ENCODE measurements at regions not wholly inside any gene's neighbourhood (a gene's known extent, or its start where the extent isn't known, plus 50 kb on each side); places are given as distances from the start of the nearest gene placed in this dataset.

- DNase-seq (ENCODE audit: low spot score) = no peak
Observed at GRCh38 chr12:91811481-91812287, 334.0 kb downstream of the BTG1 start.

- DNase-seq (ENCODE audit: low spot score) = no peak
Observed at GRCh38 chr12:91810531-91811451, 334.9 kb downstream of the BTG1 start.

GRCh38 chr12:91810077-91810476, 335.6 kb downstream of the BTG1 start:
- no peak for DNase-seq (ENCODE audit: low spot score)

- no peak for DNase-seq (ENCODE audit: low spot score)
Observed at GRCh38 chr12:91805031-91805430, 340.6 kb downstream of the BTG1 start.

GRCh38 chr12:91804533-91804932, 341.1 kb downstream of the BTG1 start:
- DNase-seq (ENCODE audit: low spot score) = no peak

GRCh38 chr12:91801048-91801447, 344.6 kb downstream of the BTG1 start:
- DNase-seq (ENCODE audit: low spot score) = no peak

GRCh38 chr12:91793676-91794075, 352.0 kb downstream of the BTG1 start:
- DNase-seq (ENCODE audit: low spot score) = no peak

- DNase-seq (ENCODE audit: low spot score) = no peak
Observed at GRCh38 chr12:91792597-91792996, 353.0 kb downstream of the BTG1 start.

GRCh38 chr12:91786499-91787272, 359.0 kb downstream of the BTG1 start:
- DNase-seq (ENCODE audit: low spot score) = no peak

- no peak for DNase-seq (ENCODE audit: low spot score)
Observed at GRCh38 chr12:91785655-91786498, 359.8 kb downstream of the BTG1 start.

GRCh38 chr12:91781114-91781513, 364.5 kb downstream of the BTG1 start:
- DNase-seq (ENCODE audit: low spot score) = no peak

DNA sequence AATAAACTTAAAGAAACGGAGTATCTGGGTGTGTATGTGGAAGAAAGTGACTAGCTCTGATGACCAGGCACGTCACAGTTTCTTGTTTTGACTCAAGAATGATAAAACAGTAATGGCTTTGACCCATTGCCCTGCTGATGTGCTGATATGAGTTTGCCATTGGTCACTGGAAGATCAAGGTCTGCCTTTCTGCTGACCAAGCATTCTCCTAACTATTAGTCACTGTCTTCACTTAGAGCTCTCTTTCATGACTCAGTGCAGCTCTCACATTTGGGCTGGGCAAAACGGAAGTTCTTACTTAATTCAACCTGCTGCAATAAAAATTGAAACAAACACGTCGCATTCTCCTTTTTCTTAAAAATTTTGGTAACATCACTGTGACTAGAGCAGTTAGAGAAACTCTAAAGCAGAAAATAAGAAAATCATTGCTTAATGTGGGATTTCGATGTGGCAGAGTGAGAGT, 366.7 kb downstream of the BTG1 start:
- no peak for DNase-seq (ENCODE audit: low spot score)

DNA sequence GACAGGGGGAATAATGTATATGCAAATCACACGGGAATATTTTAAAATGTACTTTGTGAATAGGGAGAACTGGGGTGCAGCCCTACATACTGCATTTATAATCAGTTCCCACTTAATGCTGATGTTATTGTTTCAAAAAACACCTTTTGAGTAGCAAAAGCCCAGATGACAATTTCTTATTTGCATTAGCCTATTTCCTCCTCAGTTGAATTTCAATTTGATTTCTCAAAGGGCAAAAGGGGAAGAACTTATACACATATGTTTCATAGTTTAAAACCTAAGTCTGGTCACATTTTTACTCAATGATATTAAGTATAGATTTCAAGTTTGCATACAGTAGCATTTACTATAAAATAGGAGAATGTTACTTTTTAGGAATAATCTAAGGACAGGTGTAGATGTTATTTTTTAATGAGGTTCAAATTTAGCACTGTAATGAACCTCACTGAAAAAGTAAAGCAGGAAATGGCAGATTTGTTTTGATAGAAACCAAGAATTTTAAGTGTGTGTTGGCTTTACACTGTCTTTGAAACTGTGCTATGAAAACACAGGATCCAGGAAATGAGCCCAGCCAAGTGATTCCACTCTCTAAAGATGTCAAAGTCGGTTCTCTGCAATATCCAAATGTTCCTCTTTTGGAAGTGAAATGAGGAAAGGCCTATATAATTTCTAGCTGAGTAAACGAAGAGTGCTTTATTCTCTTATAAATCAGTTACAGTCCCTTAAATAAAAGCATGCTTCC, 367.4 kb downstream of the BTG1 start:
- DNase-seq (ENCODE audit: low spot score) = no peak

DNA sequence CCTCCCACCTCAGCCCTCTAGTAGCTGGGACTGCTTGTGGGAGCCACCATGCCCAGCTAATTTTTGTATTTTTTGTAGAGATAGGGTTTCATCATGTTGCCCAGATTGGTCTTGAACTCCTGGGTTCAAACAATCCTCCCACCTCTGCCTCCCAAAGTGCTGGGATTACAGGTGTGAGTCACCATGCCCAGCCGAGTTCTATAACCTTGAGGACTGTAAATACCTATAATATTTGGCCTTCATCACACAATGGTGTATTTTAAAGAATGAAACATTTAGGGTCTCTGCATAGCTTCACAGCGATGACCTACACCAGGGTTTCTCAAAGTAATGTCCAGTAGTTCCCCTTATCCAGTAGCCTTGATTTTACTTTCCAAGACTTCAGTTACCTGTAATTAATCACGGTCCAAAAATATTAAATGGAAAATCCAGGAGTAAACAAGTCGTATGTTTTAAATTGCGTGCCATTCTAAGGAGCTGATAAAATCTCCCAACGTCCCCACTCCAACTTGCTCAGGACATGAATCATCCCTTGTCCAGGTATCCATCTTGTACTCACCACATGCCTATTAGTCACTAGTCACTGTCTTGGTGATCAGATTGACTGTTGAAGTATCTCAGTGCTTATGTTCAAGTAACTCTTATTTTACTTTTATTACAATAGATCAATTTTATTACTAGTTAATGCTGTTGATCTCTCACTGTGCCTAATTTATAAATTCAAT, 368.2 kb downstream of the BTG1 start:
- no peak for DNase-seq (ENCODE audit: low spot score)

GRCh38 chr12:91774434-91774921, 371.2 kb downstream of the BTG1 start:
- DNase-seq (ENCODE audit: low spot score) = no peak

GRCh38 chr12:91773749-91774429, 371.8 kb downstream of the BTG1 start:
- DNase-seq (ENCODE audit: low spot score) = no peak

DNA sequence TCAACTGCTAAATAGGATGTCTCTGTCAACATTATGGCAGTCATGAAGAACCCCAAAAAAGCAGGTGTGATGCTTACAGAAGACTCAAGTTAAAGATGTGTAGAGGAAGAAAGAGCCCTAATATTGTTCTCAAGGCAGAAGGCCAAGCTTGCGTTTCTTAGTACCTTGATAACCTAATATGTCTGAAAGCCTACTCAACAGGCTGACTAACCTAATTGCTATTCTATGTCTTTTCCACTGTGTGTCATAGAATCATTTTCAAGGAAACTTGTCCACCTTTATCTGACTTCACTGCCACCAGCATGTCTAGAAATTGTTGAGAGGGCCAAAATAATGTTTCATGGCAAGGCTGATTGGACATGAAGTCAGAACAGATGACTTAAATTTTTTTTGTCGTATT, 373.2 kb downstream of the BTG1 start:
- no peak for DNase-seq (ENCODE audit: low spot score)

DNA sequence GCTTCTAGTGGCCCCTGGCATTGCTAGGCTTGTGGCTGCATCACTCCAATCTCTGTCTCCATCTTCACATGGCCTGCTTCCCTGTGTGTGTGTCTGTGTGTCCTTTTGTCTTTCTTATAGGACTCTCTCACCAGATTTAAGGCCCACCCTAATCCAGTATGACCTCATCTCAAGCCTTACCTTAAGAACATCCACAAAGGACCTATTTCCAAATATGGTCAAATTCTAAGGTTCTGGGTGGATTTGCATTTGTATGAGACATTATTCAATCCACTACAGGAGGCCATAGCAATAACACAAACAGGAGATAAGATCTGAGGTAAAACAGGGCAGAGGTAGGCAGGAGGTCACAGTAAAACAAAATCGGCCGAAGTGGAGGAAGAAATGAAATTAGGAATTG, 375.9 kb downstream of the BTG1 start:
- DNase-seq (ENCODE audit: low spot score) = no peak

All from mesenteric fat pad (tissue), 1 donor.